Urinary bladder (tissue), 3 donors: ENCODE measurements at regions not wholly inside any gene's neighbourhood (a gene's known extent, or its start where the extent isn't known, plus 50 kb on each side); places are given as distances from the start of the nearest gene placed in this dataset.

Source experiments
- DNase-seq: peaks from one replicate; pipeline ENCODE4 v3.0.0-alpha.2; 2015; ENCODE audit errors: extremely low spot score
- H3K27ac ChIP-seq: one replicate; pipeline ENCODE4 v1.5.1; 2013; ENCODE audit warnings: low read depth, mild to moderate bottlenecking, moderate library complexity
- H3K36me3 ChIP-seq: one replicate; pipeline ENCODE4 v1.6.1; 2013; ENCODE audit warnings: mild to moderate bottlenecking, moderate library complexity; ENCODE audit not compliant: insufficient read depth
- H3K4me1 ChIP-seq: one replicate; pipeline ENCODE4 v1.6.1; 2013; ENCODE audit warnings: mild to moderate bottlenecking, moderate library complexity; ENCODE audit not compliant: insufficient read depth
- H3K4me3 ChIP-seq: one replicate; pipeline ENCODE4 v1.5.1; 2013; ENCODE audit warnings: low read depth, low read length
- WGBS: extraction: QIAGEN DNeasy Blood & Tissue Kit; methylation state at CpG from one replicate; pipeline ENCODE4 v1.1.7; 2013; 5-methylcytosine and 5-hydroxymethylcytosine counted together
- donor health status: healthy with polysubstance abuse.
- donor health status: healthy.

- Histone ChIP-seq H3K27ac (no peak overlapping the region), H3K4me3 (no peak overlapping the region), H3K4me1 (no peaks in the 10 kb centered on the region), H3K36me3 (no peaks in the 10 kb centered on the region)
- no peak for DNase-seq
- 37% methylated on average over 1 of the region's 1 CpG for WGBS
Observed at GRCh38 chr3:115324056-115324455, 177.0 kb upstream of the ZBTB20 start.

GRCh38 chr3:115325539-115325938 lies 178.5 kb upstream of the ZBTB20 start:
- H3K4me1 ChIP-seq: no peaks in the 10 kb centered on the region
- no peaks in the 10 kb centered on the region for H3K36me3 ChIP-seq
- 10% methylated on average over 2 of the region's 2 CpGs for WGBS
- no peak overlapping the region for H3K27ac ChIP-seq
- no peak for DNase-seq
- no peak overlapping the region for H3K4me3 ChIP-seq

- no peak overlapping the region for H3K4me3 ChIP-seq
- H3K4me1 ChIP-seq: no peaks in the 10 kb centered on the region
- no peaks in the 10 kb centered on the region for H3K36me3 ChIP-seq
- DNase-seq: no peak
- no peak overlapping the region for H3K27ac ChIP-seq
Observed at GRCh38 chr3:115330430-115330829, 183.3 kb upstream of the ZBTB20 start.

- no peaks in the 10 kb centered on the region for H3K4me1 ChIP-seq
- H3K27ac ChIP-seq: no peak overlapping the region
- 47% methylated on average over 2 of the region's 2 CpGs for WGBS
- no peak for DNase-seq
- no peaks in the 10 kb centered on the region for H3K36me3 ChIP-seq
- H3K4me3 ChIP-seq: no peak overlapping the region
Observed at GRCh38 chr3:115332998-115333397, 185.9 kb upstream of the ZBTB20 start.

- DNase-seq: no peak
- Histone ChIP-seq H3K4me1 (no peaks in the 10 kb centered on the region), H3K27ac (no peak overlapping the region), H3K4me3 (no peak overlapping the region), H3K36me3 (no peaks in the 10 kb centered on the region)
- 87% methylated on average over 4 of the region's 4 CpGs for WGBS
Observed at GRCh38 chr3:115336836-115337235, 189.7 kb upstream of the ZBTB20 start.

GRCh38 chr3:115340586-115340985 lies 193.5 kb upstream of the ZBTB20 start:
- H3K4me1 ChIP-seq: no peaks in the 10 kb centered on the region
- no peak overlapping the region for H3K4me3 ChIP-seq
- no peak overlapping the region for H3K27ac ChIP-seq
- H3K36me3 ChIP-seq: no peaks in the 10 kb centered on the region
- 77% methylated on average over 4 of the region's 4 CpGs for WGBS
- DNase-seq: no peak

DNA sequence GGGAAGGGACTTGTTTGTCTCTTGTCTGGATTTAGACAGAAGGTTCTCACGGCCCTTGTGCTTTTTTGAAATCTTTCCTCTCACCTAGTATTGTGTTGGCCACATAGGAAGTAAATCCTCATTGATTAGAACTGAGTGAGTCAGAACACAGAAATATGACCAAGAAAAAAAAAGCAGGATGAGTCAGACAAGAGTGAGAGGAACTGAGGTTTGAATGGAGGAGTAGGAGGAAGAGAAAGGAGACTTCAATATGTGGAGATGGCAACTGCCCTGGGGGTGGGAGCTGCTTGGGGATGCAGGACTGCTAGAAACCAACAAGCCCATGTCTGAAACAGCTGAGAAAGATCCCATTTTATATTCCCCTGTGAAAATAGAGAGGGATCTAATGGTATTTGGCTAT lies 194.1 kb upstream of the ZBTB20 start:
- whole genome bisulfite sequencing: 67% methylated on average over 1 of the region's 1 CpG
- Histone ChIP-seq H3K4me1 (no peaks in the 10 kb centered on the region), H3K36me3 (no peaks in the 10 kb centered on the region), H3K4me3 (no peak overlapping the region), H3K27ac (no peak overlapping the region)
- DNase-seq: no peak

DNA sequence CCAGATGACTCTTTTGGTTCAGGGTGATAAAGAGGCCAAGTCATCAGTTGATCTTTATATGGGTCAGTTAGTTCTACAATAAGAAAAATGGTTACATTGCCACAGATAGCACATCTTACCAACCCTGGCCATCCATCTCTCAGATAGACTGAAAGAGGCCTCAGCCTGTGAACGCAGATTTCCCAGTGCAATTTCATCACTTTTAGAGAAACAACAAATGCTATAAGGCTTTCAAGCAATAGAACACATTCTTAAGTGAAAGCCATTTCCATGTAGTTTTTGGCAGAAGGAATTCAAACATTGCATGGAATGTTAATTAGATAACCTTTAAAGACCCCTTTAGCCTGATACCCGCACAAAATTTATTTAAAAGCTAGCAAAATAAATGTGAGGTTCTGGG lies 200.6 kb upstream of the ZBTB20 start:
- Histone ChIP-seq H3K4me1 (no peaks in the 10 kb centered on the region), H3K4me3 (no peak overlapping the region), H3K36me3 (no peaks in the 10 kb centered on the region), H3K27ac (no peak overlapping the region)
- WGBS: 54% methylated on average over 2 of the region's 2 CpGs
- DNase-seq: no peak

DNA sequence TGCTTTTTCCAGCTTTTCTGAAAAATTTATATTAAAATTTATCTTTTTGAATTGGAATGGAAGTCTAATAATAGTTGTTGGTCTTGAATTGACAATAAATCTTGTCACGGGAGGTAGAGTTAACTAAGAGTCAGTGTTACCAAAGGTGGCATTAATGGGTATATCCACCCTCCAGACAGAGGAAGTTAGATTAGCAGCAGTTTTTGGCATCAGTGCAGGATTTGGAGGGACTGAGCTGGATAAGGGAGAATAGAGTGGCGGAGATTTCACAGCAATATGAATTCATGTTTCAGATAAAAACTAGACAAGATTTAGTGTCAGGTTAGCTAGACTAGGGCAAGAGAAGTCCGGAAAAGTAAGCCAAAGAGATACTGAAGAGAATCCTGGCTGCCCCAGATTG lies 201.3 kb upstream of the ZBTB20 start:
- no peak for DNase-seq
- 59% methylated on average over 3 of the region's 3 CpGs for WGBS
- Histone ChIP-seq H3K36me3 (no peaks in the 10 kb centered on the region), H3K4me3 (no peak overlapping the region), H3K27ac (no peak overlapping the region), H3K4me1 (no peaks in the 10 kb centered on the region)

GRCh38 chr3:115348951-115349745 lies 202.1 kb upstream of the ZBTB20 start:
- WGBS: 91% methylated on average over 4 of the region's 4 CpGs
- Histone ChIP-seq H3K27ac (no peak overlapping the region), H3K4me1 (no peaks in the 10 kb centered on the region), H3K4me3 (no peak overlapping the region), H3K36me3 (no peaks in the 10 kb centered on the region)
- DNase-seq: no peak

GRCh38 chr3:115350606-115351005 lies 203.5 kb upstream of the ZBTB20 start:
- DNase-seq: no peak
- no peak overlapping the region for H3K27ac ChIP-seq
- 85% methylated on average over 3 of the region's 3 CpGs for WGBS
- no peaks in the 10 kb centered on the region for H3K36me3 ChIP-seq
- no peaks in the 10 kb centered on the region for H3K4me1 ChIP-seq
- no peak overlapping the region for H3K4me3 ChIP-seq

DNA sequence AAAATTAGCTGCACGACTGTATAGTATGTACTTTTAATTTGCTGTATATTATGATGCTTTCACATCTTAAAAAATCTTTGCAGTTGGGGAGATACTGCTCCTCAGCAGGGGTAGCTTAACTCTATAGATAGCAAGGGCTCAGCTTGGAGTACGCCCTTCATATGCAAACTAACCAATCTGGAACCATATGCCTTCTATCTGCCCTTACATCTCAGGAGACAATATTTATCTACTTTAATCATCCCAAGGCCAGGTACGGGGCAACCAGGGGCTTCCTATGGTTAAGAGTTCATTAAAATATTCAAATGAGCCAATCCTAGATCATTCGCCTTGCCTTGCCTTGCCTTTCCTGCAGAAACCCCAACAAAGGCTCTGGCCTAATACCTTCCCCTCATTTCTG lies 204.1 kb upstream of the ZBTB20 start:
- Histone ChIP-seq H3K4me3 (no peak overlapping the region), H3K4me1 (no peaks in the 10 kb centered on the region), H3K27ac (no peak overlapping the region), H3K36me3 (no peaks in the 10 kb centered on the region)
- 87% methylated on average over 4 of the region's 4 CpGs for WGBS
- no peak for DNase-seq

GRCh38 chr3:115354010-115354409 lies 206.9 kb upstream of the ZBTB20 start:
- Histone ChIP-seq H3K36me3 (no peaks in the 10 kb centered on the region), H3K27ac (no peak overlapping the region), H3K4me1 (no peaks in the 10 kb centered on the region), H3K4me3 (no peak overlapping the region)
- WGBS: 92% methylated on average over 3 of the region's 3 CpGs
- DNase-seq: no peak

DNA sequence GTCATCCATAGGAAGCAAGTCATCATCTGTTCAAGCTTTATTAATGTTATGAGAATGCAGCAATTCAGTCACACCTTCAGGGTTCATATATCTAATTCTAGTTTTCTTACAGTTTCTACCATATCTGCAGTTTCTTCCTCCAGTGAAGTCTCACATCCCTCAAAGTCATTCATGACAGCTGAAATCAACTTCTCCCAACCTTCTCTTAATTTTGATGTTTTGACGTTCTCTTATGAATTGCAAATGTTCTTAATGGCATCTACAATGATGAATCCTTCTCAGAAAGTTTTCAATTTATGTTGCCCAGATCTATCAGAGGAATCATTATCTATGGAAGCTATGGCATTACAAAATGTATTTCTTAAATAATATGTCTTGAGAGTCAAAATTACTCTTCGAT lies 210.4 kb upstream of the ZBTB20 start:
- Histone ChIP-seq H3K27ac (no peak overlapping the region), H3K36me3 (no peaks in the 10 kb centered on the region), H3K4me3 (no peak overlapping the region), H3K4me1 (no peaks in the 10 kb centered on the region)
- 96% methylated on average over 2 of the region's 2 CpGs for WGBS
- no peak for DNase-seq

GRCh38 chr3:115359536-115359935 lies 212.4 kb upstream of the ZBTB20 start:
- Histone ChIP-seq H3K27ac (no peak overlapping the region), H3K4me1 (no peaks in the 10 kb centered on the region), H3K4me3 (no peak overlapping the region), H3K36me3 (no peaks in the 10 kb centered on the region)
- DNase-seq: no peak
- 23% methylated on average over 2 of the region's 2 CpGs for WGBS
